OCI-M2 (cell line): ENCODE measurements at regions not wholly inside any gene's neighbourhood (a gene's known extent, or its start where the extent isn't known, plus 50 kb on each side); places are given as distances from the start of the nearest gene placed in this dataset.
A peak's percentile ranks its signal among the peaks of the same experiment; 100 is the strongest.
"Not testable (repeated sequence)": the region's sequence is repeated elsewhere in the genome, so short reads cannot be mapped to it uniquely, and the experiment has no call there.

ENCODE experiments used
- DNase-seq: peaks from one replicate; lab custom pipeline; 2025; ENCODE audit not compliant: unreplicated experiment; lab: John Stamatoyannopoulos, UW

DNA sequence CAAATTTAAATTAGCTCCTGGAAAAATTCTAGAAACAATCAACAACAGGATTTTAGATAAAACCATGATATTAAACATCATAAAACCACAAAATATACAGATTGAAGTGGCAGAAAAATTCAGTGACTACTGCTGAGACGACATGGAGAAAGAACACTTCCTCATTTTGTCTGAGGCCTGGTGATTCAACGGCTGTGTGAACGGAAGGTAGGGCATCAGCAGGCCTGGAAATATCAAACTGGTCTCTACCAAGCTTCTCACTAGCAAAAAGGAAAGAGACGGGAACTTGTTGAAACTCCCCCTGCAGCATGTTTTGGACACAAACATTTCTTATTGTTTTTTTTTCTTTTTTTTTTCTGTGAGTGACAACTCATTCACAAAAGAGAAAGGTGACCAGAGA lies 58.0 kb upstream of the AHI1 start:
- DNase-seq, result no peak

DNA sequence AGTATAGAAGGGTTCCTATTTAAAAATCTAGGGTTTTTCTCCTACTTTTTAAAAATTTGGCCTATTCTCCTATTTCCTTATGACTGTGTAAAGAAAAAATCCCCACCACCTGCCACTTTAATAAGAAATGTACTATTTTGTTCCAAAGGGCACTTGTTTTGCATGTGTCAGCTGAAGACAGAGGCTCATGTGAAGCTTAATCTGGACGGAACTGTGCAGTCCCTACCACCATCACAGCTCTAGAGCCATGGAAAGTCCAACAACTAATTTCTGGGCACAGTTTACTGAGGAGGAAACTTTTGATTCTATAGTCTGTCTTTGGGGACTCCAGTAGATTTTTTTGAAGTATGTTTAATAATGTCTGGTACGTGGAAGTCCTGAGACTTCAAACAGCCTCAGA lies 60.0 kb upstream of the AHI1 start:
- DNase-seq, result no peak

DNA sequence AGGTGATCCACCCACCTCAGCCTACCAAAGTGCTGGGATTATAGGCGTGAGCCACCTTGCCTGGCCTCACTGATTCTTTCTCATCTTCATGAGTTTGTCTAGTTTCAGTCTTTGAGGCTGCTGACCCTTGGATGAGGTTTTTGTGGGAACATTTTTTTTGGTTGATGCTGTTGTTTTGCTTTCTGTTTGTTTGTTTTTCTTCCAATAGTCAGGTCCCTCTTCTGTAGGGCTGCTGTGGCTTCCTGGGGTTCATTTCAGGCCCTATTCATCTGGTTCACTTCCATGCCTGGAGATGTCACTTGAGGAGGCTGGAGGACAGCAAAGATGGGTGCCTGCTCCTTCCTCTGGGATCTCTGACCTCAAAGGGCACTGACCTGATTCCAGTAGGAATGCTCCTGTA lies 68.1 kb upstream of the AHI1 start:
- not testable (repeated sequence) for DNase-seq

DNA sequence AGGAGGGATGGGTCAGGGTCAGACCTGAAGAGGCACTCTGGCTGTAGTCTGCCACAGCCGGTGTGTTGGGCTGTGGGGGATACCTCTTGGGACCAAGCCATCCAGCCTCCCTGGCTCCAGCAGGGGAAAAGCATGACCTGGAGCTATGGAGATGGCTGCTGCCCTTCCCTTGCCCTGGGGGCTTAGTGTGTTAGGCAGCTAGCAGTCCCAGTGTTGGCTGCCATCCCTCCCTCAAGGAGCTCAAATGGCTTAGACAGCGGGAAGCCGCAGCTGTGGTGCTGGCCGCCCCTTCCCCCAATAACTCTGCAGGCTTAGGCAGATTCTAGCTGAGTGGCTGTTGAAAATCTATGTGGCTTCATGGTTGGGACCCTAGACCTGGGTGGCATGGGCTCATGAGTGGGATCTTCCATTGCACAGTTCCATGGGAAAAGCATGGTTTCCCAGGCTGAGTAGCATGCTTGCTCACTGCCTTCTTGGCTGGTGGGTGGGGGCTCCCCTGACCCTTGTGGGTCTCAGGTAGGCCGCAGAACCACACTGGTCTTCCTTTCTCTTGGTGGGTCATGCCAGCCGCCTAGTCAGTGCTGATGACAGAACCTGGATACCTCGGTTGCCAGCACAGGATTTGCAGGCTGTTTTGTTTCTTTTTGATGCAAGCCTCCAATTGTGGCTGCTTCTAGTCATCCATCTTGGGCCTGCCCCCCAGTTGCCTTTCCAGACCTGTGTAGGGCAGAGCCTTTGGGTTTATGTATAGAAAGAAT lies 69.0 kb upstream of the AHI1 start:
- DNase-seq, result no peak

DNA sequence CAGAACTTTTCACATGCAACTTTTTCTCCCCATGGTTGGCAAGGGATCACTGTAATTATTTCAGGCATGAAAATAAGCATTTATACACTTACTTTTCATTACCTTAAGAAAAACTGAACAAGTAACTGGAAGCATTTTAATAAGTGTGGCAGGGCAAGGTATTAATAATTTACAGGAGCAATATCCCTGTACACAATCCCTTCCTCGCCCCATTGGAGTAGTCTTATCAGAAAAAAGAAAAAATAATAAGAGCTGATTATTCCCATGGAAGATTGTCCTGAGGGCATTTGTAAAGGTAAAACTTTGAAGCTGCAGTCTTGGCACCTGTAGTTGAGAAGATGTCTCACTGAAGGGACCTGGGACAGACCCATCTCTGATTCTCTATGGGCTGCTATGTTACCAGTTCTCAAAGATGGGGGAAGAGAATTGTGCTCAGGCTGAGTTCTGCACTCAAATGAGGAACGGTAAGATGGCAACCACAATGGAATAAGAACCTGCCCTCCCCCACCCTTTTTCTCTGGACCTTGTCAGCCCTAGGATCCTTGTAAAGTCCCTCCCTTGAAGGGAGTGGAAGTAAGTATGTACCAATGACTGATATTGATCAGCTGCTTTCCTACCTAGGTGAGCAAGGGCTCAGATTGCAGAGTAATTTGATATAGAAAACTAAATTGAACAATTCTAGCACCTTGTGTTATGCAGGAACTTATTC lies 70.0 kb upstream of the AHI1 start:
- DNase-seq, result no peak

DNA sequence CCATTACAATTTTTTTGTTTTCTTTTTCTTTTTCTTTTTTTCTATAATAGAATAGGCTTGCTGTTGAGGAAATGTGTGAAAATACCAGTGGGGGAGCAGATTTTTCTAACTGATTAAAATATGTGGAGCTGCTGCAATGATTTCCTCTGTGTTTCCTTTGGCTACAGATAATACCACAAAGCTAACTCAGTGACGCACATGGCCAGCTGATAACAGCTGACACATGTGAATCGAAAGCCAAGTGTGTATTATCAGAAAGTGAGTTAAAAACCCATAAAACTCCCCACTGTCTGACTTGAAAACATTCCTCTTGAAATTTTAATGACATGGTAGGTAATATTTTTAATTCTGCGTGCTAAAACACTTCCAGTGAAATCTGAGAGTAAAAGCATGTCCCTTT lies 70.8 kb upstream of the AHI1 start:
- DNase-seq, result peak; percentile 18

DNA sequence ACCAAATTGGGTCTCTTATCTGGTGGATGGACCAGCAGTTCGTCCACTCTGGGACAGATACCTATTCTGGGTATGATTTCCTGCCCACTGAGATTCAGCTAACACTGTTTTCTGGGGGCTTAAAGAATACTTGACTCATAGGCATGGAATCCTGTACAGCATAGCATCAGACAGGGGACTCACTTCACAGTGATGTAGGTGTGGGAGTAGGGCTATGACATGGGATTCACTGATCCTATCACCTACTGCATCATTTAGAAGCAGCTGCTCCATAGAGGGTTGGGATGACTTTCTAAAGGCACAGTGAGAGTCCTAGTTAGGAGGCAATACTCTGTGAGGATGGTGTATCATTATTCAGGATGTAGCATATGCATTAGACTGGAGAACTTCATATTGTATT lies 74.5 kb upstream of the AHI1 start:
- DNase-seq, result no peak

DNA sequence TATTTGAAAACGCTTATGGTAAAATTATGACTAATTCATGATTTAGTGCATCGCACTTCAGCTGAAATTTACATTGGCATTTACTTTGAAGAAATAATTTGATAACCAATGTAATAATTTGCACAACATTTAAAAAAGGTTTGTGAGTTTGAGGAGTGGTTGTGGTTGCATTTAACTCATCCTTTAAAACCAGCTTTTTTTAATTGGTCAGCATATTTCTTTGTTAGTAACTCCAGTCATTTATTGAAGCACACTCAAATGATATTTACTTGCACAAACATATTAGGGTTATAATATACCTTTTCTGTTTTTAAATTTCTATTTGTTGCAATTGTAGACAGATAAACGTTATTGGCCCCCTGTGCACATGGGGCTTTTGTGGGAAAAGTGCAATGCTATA lies 78.1 kb upstream of the AHI1 start:
- no peak for DNase-seq

DNA sequence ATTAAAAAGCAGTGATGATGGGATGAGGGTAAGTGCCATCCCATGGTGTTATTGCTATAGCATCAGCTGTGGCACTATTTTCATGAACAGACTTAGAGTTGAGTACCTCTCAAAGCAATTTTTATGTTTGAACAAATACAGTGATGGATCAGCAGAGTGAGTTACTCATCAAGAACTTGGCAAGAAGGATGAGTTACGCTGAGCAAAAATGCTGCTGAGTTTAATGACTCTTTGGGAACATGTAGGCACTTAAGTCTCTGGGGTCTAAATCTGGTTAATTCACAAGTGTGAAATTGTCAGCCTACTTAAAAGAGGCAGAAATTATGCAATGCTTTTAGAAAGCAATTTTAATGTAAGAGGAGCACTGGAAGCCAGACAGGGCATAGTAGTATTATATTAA lies 78.5 kb upstream of the AHI1 start:
- no peak for DNase-seq

DNA sequence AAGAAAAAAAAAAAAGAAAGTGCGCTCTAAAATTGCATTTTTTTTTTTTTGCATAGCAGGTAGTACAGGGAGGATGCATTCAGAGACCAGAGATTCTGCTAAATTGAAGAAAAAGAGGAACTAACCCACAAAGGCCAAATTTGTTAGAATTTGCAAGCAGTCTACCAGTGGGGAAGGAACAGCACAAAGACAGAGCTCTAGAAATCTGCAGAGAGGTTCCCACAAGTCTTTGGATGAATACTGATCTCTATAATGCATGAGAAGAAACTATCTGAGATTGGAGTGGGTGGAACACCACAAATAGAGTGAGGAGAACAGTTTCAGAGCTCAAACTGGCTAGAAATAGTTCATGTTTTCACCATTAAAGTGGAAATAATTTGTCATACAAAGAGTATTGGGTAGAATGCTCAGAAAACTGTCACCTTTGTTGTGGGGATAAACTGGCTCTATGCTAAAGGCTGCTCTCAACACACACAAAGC lies 79.6 kb upstream of the AHI1 start:
- no peak for DNase-seq

DNA sequence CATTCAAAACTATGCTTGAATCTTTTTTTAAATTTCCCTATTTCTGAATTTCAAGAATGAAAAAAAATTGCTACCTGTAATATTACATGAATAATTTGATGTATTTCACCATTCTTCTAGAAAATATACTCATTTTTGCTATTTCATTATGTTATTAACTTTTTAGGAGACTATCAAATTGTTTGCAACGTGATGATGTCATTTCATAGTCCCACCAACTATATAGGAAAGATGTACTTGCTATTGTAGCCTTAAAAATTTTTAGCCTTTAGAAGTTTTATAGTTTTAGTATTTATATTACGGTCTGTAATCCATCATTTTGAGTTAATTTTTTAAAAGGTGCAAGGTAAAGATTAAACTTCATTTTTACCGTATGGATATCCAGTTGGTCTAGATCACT lies 81.4 kb upstream of the AHI1 start:
- no peak for DNase-seq

DNA sequence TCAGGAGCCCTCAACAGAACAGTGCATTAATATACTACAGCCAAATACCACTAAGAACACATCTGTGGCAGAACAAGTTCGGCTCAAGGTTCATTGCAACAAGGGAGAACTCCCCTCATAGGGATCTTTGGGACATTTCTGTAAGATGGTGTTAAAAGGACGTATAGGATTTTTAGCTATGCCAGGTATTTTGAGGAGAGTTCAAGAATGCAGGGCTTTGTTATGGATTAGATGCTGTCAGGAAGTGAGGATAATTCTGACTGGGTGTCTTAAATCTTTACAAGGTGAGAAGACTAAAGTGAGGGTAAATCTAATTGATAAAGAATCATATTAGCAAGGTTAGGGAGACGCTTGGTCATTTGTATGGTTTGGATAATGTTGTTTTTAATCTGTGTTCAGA lies 83.7 kb upstream of the AHI1 start:
- DNase-seq, result no peak

DNA sequence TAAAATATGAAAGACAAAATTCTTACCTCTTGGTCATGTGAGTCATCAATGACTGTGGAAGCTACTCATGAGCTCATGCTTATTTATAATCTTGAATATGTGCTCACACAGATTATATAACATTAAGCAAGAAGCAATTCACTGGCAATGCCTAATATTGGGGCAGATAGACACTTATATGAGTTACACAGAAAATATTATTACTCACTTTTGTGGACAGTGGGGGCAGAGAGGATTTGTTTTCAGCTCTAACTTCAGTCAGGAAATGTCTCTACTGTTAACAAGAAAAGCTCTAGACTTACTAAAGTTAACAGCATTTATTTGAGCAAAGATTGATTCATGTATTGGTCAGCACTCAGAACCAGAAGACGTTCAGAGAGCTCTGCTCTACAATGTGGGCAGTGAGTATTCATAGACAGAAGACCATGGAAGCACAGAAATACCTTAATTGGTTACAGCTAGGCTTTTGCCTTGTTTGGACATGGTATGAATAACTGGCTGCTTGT lies 85.8 kb upstream of the AHI1 start:
- no peak for DNase-seq

DNA sequence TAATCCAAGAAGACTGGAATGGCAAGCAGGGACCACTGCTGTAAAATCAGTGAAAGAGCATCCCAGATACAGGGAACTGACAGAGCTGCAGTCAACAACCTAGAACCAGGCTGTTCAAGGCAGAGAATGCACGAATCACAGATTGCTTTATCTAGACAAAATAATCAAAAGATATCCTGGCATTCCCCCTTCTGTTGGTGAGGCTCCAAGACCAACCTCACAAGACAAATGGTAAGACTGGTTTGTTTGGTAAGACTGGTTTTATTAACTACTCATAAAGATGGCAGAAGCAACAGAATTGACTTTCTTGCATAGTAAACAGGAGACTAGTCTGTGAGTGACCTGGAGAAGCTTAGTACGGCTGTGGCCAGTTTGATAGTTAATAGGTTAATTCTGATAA lies 88.8 kb upstream of the AHI1 start:
- DNase-seq, result no peak

DNA sequence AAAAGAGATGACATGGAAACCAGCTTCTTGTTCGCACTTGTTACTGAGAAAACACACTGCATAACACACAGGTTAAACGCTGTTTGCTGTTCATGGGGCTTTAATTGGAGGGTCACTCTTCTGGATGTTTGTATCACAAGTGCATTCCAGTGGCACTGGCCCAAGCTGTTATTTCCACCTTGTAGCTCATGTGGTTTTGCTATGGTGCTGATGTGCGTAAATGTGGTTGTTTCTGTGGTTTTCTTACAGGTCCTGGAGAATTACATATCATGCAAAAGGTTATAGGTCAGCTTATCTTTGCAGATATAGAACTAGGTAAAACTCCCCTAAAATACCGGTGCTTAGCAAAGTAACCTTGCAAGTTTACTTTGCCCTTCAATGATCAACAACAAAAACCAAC lies 89.3 kb upstream of the AHI1 start:
- no peak for DNase-seq

DNA sequence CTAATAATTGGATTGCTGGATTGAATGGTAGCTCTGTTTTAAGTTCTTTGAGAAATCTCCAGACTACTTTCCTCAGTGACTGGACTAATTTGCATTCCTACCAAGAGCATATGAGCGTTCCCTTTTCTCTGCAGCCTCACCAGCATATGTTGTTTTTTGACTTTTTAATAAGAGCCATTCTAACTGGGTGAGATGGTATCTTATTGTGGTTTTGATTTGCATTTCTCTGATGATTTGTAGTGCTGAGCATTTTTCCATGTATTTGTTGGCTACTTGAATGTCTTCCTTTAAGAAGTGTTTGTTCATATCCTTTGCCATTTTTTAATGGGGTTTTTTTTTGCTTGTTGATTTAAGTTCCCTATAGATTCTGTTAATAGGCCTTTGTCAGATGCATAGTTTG lies 94.7 kb upstream of the AHI1 start:
- no peak for DNase-seq

DNA sequence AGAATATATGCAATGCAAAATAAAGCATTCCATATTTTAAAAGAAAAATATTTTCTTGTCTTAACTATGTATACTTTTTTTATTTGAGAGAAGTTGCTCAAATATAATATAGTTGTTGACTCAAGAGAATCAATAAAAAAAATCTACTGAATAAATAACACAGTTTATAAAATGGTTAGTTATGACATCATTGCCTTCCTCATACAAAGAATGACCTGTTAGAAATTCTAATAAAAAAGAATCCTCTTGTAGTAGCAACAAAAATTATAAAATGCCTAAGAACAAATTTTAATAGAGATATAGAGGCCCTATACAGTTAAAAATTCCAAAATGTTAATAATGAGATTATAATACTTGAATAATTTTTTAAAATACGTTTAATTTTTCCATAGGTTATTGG lies 96.5 kb upstream of the AHI1 start:
- no peak for DNase-seq

DNA sequence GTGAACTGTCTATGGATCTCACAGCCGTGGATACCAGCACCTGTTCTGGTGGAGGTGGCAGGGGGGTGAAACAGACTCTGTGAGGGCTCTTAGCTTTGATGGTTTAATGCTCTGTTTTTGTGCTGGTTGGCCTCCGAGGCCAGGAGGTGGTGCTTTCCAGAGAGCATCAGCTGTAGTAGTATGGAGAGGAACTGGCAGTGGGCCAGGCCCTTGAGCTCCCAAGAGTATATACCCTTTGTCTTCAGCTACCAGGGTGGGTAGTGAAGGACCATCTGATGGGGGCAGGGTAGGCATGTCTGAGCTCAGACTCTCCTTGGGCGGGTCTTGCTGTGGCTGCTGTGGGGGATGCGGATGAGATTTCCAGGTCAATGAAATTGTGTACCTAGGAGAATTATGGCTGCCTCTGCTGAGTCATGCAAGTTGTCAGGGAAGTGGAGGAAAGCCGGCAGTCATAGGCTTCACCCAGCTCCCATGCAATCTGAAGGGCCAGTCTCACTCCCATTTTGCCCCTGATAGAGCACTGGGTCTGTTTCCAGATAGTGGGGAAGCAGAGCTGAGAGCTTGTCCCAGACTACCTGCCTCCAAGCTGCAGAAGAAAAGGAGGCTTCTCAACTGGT lies 102.7 kb upstream of the AHI1 start:
- DNase-seq, result no peak

DNA sequence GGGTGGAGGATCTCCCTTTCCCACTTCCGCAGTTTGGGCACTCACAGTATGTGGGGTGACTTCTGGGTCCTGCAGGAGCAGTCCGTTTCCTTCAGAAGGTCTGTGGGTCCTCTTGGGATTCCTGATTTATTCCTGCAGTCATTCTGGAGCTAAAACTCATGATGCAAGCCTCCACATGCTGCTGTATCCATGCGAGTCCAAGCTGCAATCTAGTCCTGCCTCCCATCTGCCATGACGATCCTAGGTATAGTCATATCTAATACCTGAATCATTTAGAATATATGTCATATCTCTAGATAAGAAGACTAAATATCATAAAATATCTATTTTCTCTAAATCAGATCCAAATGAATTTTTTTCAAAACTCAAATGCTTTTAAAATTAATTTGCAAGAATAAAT lies 103.4 kb upstream of the AHI1 start:
- DNase-seq, result no peak

DNA sequence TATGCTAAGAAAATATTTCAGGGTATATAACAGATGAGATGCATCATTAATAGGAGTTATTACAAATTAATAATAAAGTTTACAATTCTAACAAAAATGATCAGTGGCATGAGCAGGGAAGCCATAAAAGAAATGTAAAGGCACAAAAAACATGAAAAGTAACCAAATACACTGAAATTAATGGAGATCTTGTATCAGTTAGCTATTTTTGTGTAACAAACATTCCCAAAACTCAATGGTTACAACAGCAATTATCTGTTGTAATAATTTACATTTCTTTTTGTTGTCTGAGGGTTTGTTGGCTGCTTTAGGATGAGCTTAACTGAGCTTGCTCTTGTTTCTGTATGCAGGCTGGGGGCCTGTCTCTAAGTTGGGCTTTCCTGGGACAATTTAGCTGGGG lies 104.3 kb upstream of the AHI1 start:
- no peak for DNase-seq

DNA sequence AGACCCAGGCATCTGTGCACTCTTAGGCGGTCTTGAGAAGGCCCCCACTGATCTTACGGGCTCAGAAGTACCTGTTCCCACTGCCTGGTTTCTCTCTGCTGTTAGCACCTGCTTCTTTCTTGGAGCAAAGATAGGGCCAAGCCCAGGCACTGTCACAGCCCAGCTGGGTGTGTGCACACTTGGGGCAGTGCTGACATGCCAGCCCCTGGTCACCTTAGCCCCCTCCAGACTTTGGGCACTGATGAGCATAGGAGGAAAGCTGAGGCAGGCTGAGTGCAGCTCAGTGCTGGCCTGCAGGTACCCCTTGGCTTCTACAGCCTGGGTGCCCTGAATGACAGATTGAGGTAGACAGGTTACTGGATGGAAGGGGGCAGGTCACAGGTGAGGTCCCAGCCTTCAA lies 105.7 kb upstream of the AHI1 start:
- DNase-seq, result no peak
